Stimulated activated naive CD8-positive, alpha-beta T cell treated with anti-CD3 and anti-CD28 coated beads, Interleukin-15, Interleukin-2, amounts not matched to agents 100 U/mL and 50 U/mL, for 24 hours (primary cell): ENCODE measurements at regions not wholly inside any gene's neighbourhood (a gene's known extent, or its start where the extent isn't known, plus 50 kb on each side); places are given as distances from the start of the nearest gene placed in this dataset.

Experiments used
- ATAC-seq: fragments of 150-1000 bp; cut with Tn5 transposase; one replicate; pipeline ENCODE4 v1.10.0; 2021
- DNase-seq: peaks from one replicate; pipeline ENCODE4 v3.0.0; 2021

DNA sequence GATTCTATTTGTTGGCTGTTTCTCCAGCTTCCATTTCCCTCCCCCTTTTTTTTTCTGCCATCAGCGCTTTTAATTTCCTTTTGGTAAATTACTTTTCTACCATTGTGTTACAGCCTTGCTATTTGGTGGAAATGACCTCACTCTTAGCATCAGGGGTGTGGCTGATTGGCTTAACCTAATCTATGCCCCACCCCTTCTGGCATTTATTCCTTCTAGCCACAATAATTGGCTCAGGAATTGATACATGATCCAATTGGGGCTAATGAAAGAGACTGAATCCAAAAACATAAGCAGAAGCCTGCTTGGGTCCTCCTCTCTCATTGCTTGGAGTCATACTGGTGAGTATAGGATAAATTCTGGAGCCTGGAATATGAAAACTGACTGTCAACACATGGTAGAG is 402.4 kb upstream of the LRRC4C start:
- DNase-seq (no peak), ATAC-seq (no peak)

DNA sequence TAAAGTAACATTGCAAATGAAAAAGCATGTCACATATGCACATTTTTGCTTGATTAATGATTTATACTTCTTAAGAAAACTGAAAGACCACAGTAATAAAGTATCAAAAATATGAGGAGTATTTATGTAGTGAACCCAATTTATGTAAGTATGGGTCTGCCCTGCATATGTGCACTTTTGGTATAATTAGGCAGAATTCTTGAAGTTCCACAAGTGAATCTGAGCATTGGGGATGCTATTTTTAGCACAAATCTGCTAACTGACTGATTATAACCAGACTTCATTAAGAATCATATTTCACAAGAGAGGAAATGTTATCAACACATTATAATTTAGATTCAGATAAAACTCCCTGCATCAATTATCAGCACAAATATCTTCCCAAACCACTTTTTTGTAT is 407.1 kb upstream of the LRRC4C start:
- ATAC-seq = no peak
- DNase-seq = no peak

- no peak for ATAC-seq
- no peak for DNase-seq
Observed at GRCh38 chr11:41868606-41869005, 409.2 kb upstream of the LRRC4C start.

- no peak for ATAC-seq
- no peak for DNase-seq
Observed at GRCh38 chr11:41872426-41872825, 413.0 kb upstream of the LRRC4C start.

GRCh38 chr11:41872870-41873269 is 413.4 kb upstream of the LRRC4C start:
- DNase-seq = no peak

GRCh38 chr11:41878095-41878494 is 418.6 kb upstream of the LRRC4C start:
- no peak for ATAC-seq
- no peak for DNase-seq

More at GRCh38 chr11:41872870-41873269, 413.4 kb upstream of the LRRC4C start:
- no peak for ATAC-seq

- ATAC-seq = no peak
- no peak for DNase-seq
Observed at GRCh38 chr11:41879214-41879613, 419.8 kb upstream of the LRRC4C start.

DNA sequence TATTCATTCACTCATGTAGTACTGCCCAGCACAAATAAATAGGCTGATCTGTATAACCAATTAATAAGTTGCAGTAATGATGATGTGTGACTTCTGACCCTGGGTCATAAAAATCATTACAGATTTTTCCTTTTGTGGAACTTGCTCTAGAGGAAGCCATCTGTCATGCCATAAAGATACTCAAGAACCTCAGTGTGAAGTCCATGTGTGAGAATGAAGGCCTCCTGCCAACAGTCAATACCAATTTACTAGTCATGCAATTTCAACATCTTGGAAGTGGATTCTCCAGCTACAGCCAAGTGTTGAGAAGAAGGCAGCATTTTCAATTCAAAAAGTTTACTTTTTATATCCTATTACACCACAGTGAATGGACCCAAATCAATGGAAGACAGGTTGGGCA is 435.6 kb upstream of the LRRC4C start:
- no peak for DNase-seq
- no peak for ATAC-seq

DNA sequence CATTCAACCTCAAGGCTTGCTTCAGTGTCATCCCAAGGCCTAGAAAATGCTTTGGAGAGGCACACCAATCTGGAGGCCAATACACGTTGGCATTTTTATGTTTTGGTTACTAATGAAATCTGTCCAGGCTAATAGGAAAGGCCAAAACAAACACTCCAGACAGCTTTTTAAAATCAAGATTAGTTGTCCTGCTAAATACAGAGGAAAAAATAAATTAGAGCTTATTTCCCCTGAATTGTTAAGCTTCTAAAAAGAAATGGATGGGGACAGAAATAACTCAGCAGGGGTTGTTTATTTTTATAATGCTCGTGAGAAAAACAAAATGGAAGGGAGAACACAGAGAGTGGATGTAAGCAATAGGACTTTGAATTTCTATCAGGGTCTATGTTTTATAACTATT is 438.5 kb upstream of the LRRC4C start:
- ATAC-seq (no peak), DNase-seq (no peak)

GRCh38 chr11:41917900-41918299 is 458.4 kb upstream of the LRRC4C start:
- no peak for ATAC-seq

DNA sequence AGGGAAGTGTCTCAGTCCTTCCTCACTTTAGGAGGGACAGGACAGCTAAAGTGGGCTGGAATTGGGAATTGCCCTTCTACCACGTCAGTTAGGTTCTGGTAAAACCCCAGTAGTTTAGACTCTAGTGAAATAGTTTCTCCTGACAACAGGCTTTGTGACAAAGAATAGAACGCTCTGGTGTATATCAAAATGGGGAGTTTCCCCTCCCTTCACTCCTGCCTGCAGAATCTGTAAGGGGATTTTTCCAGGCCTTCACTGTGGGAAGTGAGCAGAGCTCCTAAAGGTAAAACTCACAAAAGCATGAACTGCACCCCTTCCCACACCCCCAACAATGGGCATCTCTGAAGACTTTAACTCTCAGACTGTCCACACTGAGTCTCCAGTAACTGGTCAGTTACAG is 460.9 kb upstream of the LRRC4C start:
- no peak for ATAC-seq
- DNase-seq = no peak

More at GRCh38 chr11:41917900-41918299, 458.4 kb upstream of the LRRC4C start:
- no peak for DNase-seq

GRCh38 chr11:41921746-41922390 is 462.4 kb upstream of the LRRC4C start:
- DNase-seq (no peak), ATAC-seq (no peak)

DNA sequence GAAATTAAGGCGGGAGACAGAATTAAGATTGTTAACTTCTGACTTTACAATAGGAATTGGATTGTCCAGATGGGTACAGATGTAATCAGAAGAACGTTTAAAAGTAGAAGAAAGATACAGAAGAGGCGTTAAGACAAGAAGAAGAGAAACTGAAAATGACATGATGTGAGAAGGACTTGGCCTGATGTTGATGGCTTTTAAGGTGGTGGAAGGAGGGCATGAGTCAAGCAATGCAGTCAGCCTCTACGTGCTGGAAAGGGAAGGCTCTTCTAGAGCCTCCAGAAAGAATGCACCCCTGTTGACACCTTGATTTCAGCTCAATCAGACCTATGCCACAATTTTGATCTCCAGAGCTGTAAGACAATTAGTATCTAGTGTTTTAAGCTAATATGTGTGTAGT is 466.9 kb upstream of the LRRC4C start:
- ATAC-seq = no peak
- DNase-seq = no peak

DNA sequence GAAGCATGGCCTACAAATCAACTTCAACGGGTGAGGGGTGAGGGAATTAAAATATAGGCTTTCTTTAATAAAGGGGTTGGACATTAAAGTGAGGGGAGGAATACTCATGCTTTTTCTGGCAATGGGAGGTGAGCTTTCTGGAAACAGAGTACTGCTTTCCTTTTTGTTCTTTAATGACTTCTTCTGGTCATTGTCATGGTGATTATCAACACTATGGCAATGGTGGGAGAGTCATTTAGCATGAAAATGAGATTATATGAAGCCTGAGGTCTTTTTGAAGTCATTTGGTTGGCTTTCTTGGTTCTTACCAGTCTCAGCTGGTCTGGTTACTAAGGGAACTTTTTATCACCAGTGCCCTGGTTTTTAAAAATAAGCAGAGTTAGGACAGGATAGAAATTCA is 475.8 kb upstream of the LRRC4C start:
- ATAC-seq (no peak), DNase-seq (no peak)

DNA sequence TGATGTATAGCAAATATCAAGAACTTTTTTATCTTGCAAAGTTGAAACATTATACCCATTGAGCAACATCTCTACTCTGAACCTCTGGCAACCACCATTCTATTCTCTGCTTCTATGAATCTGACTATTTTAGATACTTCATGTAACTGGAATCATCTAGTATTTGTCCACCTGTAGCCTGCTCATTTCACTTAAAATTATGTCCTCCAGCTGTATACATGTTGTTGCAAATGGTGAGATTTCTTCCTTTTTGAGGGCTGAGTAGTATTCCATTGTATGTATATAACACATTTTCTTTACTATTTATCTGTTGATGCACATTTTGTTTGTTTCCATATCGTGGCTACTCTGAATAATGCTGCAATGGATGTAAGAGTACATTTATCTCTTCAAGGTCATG is 476.3 kb upstream of the LRRC4C start:
- ATAC-seq = no peak
- no peak for DNase-seq

DNA sequence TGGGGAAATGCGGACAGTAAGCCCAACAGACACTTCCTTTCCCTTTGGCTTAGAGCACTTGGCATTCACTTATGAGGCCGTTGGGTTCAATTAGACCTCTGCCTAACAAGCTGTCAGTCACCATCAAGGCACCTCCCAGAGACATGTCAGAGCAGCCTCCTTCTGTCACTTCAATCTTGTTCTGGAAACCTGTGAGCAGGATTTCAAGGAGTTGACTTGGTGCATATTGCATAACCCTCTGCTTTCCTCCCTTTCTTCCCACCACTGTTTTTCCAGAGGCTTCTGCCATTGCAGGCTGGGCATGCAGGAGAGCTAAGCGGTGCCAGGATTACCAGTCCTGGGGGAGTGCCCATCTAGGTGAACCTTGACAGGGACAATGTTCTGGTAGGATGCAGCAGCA is 484.2 kb upstream of the LRRC4C start:
- DNase-seq = no peak
- ATAC-seq = no peak

DNA sequence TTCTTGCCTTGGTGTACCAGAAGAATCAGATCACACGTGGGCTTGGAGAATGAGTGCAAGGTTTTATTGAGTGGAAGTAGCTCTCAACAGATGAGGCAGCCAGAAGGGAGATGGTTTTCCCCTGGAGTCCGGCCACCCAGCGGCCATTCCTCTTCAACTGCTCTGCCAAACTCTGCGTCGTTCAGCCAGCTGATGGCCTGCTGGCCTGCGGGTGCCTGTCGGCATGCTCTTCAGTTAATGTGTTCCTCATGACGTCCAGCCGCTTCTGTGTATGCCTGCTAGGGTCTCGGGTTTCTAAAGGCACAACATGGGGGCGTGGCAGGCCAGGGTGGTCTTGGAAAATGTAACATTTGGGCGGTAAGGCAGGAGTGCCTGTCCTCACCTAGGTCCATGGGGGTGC is 487.9 kb upstream of the LRRC4C start:
- ATAC-seq (no peak), DNase-seq (no peak)

GRCh38 chr11:41950470-41951143 is 491.2 kb upstream of the LRRC4C start:
- no peak for DNase-seq
- no peak for ATAC-seq

- ATAC-seq (no peak), DNase-seq (no peak)
Observed at GRCh38 chr11:41954034-41954433, 494.6 kb upstream of the LRRC4C start.

DNA sequence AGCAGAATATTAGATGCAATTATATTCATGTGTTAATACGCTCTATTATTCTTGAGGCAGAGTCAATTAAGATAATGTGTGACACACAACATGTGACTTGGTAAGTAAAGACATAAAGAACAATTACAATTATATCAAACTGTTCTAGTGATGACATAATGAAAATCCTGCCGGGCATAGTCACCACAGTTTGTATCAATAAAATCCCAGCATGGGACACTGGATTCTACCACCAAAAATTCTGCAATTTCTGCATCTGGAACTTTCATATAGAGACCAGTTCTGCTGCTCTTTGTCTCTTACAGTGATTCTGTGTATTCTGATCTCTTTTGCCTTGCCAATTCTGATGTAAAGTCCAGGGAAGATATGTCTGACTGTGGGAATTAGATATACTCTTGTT is 495.6 kb upstream of the LRRC4C start:
- ATAC-seq = no peak
- DNase-seq = no peak

GRCh38 chr11:41955635-41956400 is 496.4 kb upstream of the LRRC4C start:
- ATAC-seq (no peak), DNase-seq (no peak)

DNA sequence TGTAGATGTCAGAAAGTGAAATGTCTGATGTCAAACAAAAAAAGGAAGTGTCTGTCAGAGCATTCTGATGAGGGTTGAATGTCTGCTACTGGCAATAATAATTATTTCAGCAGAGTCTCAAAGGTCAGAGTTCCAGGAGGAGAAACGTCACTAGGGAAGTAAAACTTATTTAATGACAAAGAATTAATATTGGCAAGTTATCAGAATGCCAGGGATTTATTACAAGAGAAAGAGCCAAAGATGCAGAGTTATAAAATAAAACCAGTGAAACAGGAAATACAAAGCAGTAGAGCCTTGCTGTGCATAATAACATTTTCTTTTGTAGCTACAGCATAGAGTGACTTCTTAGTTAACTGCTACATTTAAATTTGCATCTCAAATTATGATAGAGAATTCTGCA is 504.0 kb upstream of the LRRC4C start:
- ATAC-seq (no peak), DNase-seq (no peak)

DNA sequence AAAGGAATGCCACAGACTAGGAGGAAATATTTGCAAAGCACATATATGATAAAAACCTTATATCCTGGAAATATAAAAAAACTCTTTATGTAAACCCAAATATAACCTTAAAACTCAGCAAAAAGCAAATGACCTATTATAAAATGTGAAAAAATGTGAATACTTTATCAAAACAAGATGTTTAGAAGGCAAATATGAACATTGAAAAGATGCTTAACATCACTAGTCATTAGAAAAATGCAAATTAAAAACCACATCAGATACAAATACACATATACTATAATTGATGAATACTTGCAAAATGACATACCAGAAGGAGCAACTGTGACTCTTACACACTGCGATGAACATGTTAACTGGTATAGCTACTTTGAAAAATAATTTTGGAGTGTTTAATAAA is 511.2 kb upstream of the LRRC4C start:
- ATAC-seq = no peak
- no peak for DNase-seq

GRCh38 chr11:41971592-41971991 is 512.1 kb upstream of the LRRC4C start:
- ATAC-seq (no peak), DNase-seq (no peak)
